ENCODE measurements at regions not wholly inside any gene's neighbourhood (a gene's known extent, or its start where the extent isn't known, plus 50 kb on each side); places are given as distances from the start of the nearest gene placed in this dataset.

- no peaks in the 10 kb centered on the region for H3K9me3 ChIP-seq
- DNase-seq (ENCODE audit: low spot score in 2 of 2): no peak
- no peak overlapping the region for H3K4me3 ChIP-seq
- H3K27ac ChIP-seq: no peak overlapping the region
- intact Hi-C loops (cut with DNase I; ENCODE audit: low total_unique reads): no loop called here
- no peaks in the 10 kb centered on the region for H3K27me3 ChIP-seq
- H3K36me3 ChIP-seq: peaks cover 5% of the 10 kb centered on the region
- TF ChIP-seq POLR2AphosphoS5 (IDR thresholded peaks at IDR 0.05): no peak
- no peak for TF ChIP-seq CTCF (IDR thresholded peaks at IDR 0.05)
- TF ChIP-seq POLR2A (IDR thresholded peaks at IDR 0.05): no peak
- no peaks in the 10 kb centered on the region for H3K4me1 ChIP-seq
These were observed 263.2 kb upstream of the EDNRA start for GRCh38 chr4:147217655-147218054.

GRCh38 chr4:147219145-147219544, 261.8 kb upstream of the EDNRA start:
- Histone ChIP-seq H3K4me3 (no peak overlapping the region), H3K4me1 (no peaks in the 10 kb centered on the region), H3K27ac (peak overlapping the region in 1 of 2 donors; percentile 31), H3K9me3 (no peaks in the 10 kb centered on the region), H3K36me3 (peaks cover 5% of the 10 kb centered on the region), H3K27me3 (no peaks in the 10 kb centered on the region)
- TF ChIP-seq CTCF (IDR thresholded peaks at IDR 0.05): no peak
- TF ChIP-seq POLR2AphosphoS5 (IDR thresholded peaks at IDR 0.05): no peak
- no peak for TF ChIP-seq POLR2A (IDR thresholded peaks at IDR 0.05)
- DNase-seq (ENCODE audit: low spot score in 2 of 2): peak in 1 of 2 donors; percentile 20
- intact Hi-C loops (cut with DNase I; ENCODE audit: low total_unique reads): no loop called here

GRCh38 chr4:147220833-147221232, 260.1 kb upstream of the EDNRA start:
- no peaks in the 10 kb centered on the region for H3K4me1 ChIP-seq
- H3K4me3 ChIP-seq: no peak overlapping the region
- H3K27ac ChIP-seq: no peak overlapping the region
- DNase-seq (ENCODE audit: low spot score in 2 of 2): no peak
- intact Hi-C loops (cut with DNase I; ENCODE audit: low total_unique reads): no loop called here
- H3K36me3 ChIP-seq: peaks cover 5% of the 10 kb centered on the region
- no peaks in the 10 kb centered on the region for H3K27me3 ChIP-seq
- H3K9me3 ChIP-seq: no peaks in the 10 kb centered on the region
- TF ChIP-seq POLR2A (IDR thresholded peaks at IDR 0.05): no peak
- TF ChIP-seq CTCF (IDR thresholded peaks at IDR 0.05): no peak
- TF ChIP-seq POLR2AphosphoS5 (IDR thresholded peaks at IDR 0.05): no peak

- H3K4me3 ChIP-seq: no peak overlapping the region
- H3K36me3 ChIP-seq: peaks cover 5% of the 10 kb centered on the region
- H3K27ac ChIP-seq: no peak overlapping the region
- intact Hi-C loops (cut with DNase I; ENCODE audit: low total_unique reads): no loop called here
- H3K27me3 ChIP-seq: no peaks in the 10 kb centered on the region
- no peak for DNase-seq (ENCODE audit: low spot score in 2 of 2)
- no peaks in the 10 kb centered on the region for H3K4me1 ChIP-seq
- TF ChIP-seq POLR2A (IDR thresholded peaks at IDR 0.05) (no peak), POLR2AphosphoS5 (IDR thresholded peaks at IDR 0.05) (no peak), CTCF (IDR thresholded peaks at IDR 0.05) (no peak)
- H3K9me3 ChIP-seq: no peaks in the 10 kb centered on the region
These were observed 258.0 kb upstream of the EDNRA start for GRCh38 chr4:147222906-147223305.

GRCh38 chr4:147223576-147223975, 257.3 kb upstream of the EDNRA start:
- Histone ChIP-seq H3K4me1 (no peaks in the 10 kb centered on the region), H3K27me3 (no peaks in the 10 kb centered on the region), H3K9me3 (no peaks in the 10 kb centered on the region), H3K36me3 (peaks cover 8% of the 10 kb centered on the region), H3K4me3 (no peak overlapping the region), H3K27ac (no peak overlapping the region)
- TF ChIP-seq POLR2AphosphoS5 (IDR thresholded peaks at IDR 0.05) (no peak), CTCF (IDR thresholded peaks at IDR 0.05) (no peak), POLR2A (IDR thresholded peaks at IDR 0.05) (no peak)
- intact Hi-C loops (cut with DNase I; ENCODE audit: low total_unique reads): no loop called here
- DNase-seq (ENCODE audit: low spot score in 2 of 2): no peak

Data from breast epithelium (tissue), 4 donors.